ENCODE measurements at regions not wholly inside any gene's neighbourhood (a gene's known extent, or its start where the extent isn't known, plus 50 kb on each side); places are given as distances from the start of the nearest gene placed in this dataset.

DNA sequence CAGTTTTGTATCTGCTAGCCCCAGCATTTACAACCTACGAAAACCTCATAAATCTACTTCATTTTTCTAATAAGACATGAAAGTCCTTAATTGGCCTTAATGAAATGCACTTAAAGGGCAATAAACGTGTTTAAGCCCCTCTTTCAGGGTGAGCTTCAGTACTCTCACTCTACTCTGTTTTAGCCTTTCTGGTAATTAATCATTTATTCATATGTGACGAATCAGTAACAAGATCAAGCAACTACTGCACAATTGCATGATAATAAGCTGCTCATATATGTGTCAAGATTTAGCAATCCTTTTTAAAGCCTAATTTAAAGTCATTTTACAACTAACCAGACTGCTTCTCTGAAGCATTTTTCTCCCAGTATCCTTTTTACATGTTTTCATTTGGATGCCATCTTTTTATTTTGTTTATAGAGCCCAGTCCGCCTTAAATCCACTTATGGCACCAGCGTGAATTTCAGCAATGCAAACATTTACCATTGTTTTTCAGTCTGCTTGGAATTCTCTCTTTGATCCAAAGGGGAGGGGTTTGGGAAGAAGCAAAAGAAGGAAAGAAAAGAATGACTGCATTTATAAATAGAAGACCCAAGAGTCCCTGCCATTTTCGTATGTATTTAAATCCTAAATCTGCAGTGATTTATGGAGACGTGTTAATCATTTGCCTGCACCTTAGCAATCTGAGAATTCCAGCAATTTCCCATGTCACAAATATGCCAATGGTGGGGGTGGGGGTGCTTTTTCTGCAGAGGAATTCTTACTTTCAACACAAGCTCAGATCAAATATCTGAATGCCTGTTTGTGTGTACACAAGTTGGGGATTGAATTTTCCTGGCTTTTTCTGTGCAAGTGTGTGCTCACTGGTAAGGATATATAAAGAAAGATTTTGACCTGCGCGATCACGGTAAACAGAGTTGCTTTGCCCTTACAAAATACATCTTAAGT, 230.8 kb upstream of the TBC1D5 start:
- H3K56ac ChIP-seq (ENCODE audit: insufficient read length, low read depth, low read length): no peak overlapping the region
- H3K9me3 Mint-ChIP-seq: no peaks in the 10 kb centered on the region
- no peak overlapping the region for H4K91ac ChIP-seq (ENCODE audit: insufficient read length, low read depth, low read length)
- H2BK120ac ChIP-seq (ENCODE audit: low read depth, low read length, poor library complexity, severe bottlenecking): no peak overlapping the region
- H3K18ac ChIP-seq (ENCODE audit: insufficient read length, low read depth, low read length): no peak overlapping the region
- H2BK12ac ChIP-seq (ENCODE audit: insufficient read length, low read depth, low read length): no peak overlapping the region
- H3K27me3 Mint-ChIP-seq (ENCODE audit: low read depth): no peaks in the 10 kb centered on the region
- H3K14ac ChIP-seq (ENCODE audit: insufficient read depth, low read length): no peak overlapping the region
- H3K79me1 ChIP-seq (ENCODE audit: insufficient read depth, low read depth, low read length, poor library complexity, severe bottlenecking): peaks cover 2% of the 10 kb centered on the region
- H3T11ph ChIP-seq (ENCODE audit: low read length): no peak overlapping the region
- DNase-seq: no peak
- no peak overlapping the region for H3K23ac ChIP-seq (ENCODE audit: insufficient read length, low read depth, low read length)
- peaks cover 3% of the 10 kb centered on the region; the same call in 1 of the 2 replicates for H3K4me1 ChIP-seq (ENCODE audit: insufficient read depth, low read length)
- H3K4me3 Mint-ChIP-seq: no peak overlapping the region
- H3K36me3 Mint-ChIP-seq (ENCODE audit: insufficient read depth in 1 of 3, low read depth in 3 of 3): no peaks in the 10 kb centered on the region
- no peaks in the 10 kb centered on the region for H3K9me3 ChIP-seq (ENCODE audit: control insufficient read depth, low read depth, low read length)
- H3K27ac ChIP-seq (ENCODE audit: insufficient read length, low read depth, low read length): no peak overlapping the region
- no peak overlapping the region for H3K4ac ChIP-seq (ENCODE audit: low read depth, low read length)
- TF ChIP-seq, protein P1, sequence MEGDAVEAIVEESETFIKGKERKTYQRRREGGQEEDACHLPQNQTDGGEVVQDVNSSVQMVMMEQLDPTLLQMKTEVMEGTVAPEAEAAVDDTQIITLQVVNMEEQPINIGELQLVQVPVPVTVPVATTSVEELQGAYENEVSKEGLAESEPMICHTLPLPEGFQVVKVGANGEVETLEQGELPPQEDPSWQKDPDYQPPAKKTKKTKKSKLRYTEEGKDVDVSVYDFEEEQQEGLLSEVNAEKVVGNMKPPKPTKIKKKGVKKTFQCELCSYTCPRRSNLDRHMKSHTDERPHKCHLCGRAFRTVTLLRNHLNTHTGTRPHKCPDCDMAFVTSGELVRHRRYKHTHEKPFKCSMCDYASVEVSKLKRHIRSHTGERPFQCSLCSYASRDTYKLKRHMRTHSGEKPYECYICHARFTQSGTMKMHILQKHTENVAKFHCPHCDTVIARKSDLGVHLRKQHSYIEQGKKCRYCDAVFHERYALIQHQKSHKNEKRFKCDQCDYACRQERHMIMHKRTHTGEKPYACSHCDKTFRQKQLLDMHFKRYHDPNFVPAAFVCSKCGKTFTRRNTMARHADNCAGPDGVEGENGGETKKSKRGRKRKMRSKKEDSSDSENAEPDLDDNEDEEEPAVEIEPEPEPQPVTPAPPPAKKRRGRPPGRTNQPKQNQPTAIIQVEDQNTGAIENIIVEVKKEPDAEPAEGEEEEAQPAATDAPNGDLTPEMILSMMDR (conservative IDR thresholded peaks at IDR 0.05): no peak
- no peak overlapping the region for H2BK5ac ChIP-seq (ENCODE audit: insufficient read length, low read length)
- no peak overlapping the region for H3K4me2 ChIP-seq (ENCODE audit: insufficient read depth, insufficient read length, low read length)
- peak overlapping the region; percentile 25 to 36 (median 25); a peak in 3 of 7 replicates for H3K27ac Mint-ChIP-seq
- H2BK20ac ChIP-seq (ENCODE audit: low read depth, low read length, poor library complexity, severe bottlenecking): no peak overlapping the region
- H2AFZ ChIP-seq (ENCODE audit: low read length): no peak overlapping the region
- no peak overlapping the region for H2BK15ac ChIP-seq (ENCODE audit: low read depth, low read length)
- H4K8ac ChIP-seq (replicated peaks; ENCODE audit: insufficient read length, low read depth, low read length): no peak overlapping the region
- 100% methylated on average over 1 of the region's 10 CpGs for WGBS (ENCODE audit: extremely low coverage, insufficient read length, low lambda C conversion rate)
- no peaks in the 10 kb centered on the region for H4K20me1 ChIP-seq (ENCODE audit: control insufficient read depth, insufficient read depth, insufficient read length)
- H3K79me2 ChIP-seq (ENCODE audit: insufficient read depth, low read length): no peaks in the 10 kb centered on the region
- H4K5ac ChIP-seq (ENCODE audit: insufficient read length, low read depth, low read length): no peak overlapping the region
- no peaks in the 10 kb centered on the region for H3K23me2 ChIP-seq (ENCODE audit: insufficient read length, low read depth, low read length, poor library complexity, severe bottlenecking)
- no peak overlapping the region for H2AK5ac ChIP-seq (ENCODE audit: insufficient read length, low read length)
- H3K9ac ChIP-seq (ENCODE audit: extremely low read depth, insufficient read length, low read length): no peak overlapping the region
- H3K4me1 Mint-ChIP-seq: peaks cover 14 to 15% of the 10 kb centered on the region in 2 experiments
- H3K27me3 ChIP-seq (ENCODE audit: insufficient read depth, low read length): no peaks in the 10 kb centered on the region
